Inferior parietal cortex (tissue), 1 donor: ENCODE measurements at regions not wholly inside any gene's neighbourhood (a gene's known extent, or its start where the extent isn't known, plus 50 kb on each side); places are given as distances from the start of the nearest gene placed in this dataset.
"Not testable (repeated sequence)": the region's sequence is repeated elsewhere in the genome, so short reads cannot be mapped to it uniquely, and the experiment has no call there.

ENCODE experiments used
- DNase-seq: peaks from one replicate; pipeline ENCODE4 v3.0.0-alpha.2; 2016; ENCODE audit errors: extremely low spot score

DNA sequence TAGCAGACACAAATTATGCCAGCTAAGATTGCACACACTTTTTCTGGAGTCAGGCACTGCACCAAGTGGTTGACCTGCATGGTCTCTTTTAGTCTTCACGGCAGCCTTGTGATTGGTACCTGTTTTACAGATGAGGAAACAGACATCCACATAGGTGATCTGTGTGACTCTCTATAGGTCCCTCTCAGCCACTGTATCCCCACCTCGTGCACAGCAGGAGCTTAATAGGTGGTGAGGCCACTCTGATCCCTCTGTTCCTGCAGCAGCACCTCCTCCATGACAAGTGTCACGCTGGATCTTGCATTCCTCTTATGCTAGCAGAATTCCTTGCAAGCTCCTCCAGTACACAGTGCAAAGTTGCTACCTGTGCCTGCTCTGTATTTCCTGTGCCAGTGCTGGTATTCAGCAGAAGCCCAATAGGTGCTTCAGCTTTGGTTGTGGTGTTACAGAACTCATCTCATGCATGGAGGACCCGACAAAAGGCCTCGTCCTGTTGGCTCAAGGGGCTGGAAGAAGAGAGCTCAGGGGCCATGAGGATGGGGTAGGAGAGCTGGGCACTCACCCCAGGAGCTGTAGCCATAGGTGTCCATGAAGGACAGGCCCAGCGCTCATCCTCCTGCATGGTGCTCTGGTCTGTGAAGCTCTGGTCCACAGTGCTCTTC, 546.7 kb downstream of the PTPRU start:
- DNase-seq = no peak

GRCh38 chr1:29779146-29779545, 542.8 kb downstream of the PTPRU start:
- no peak for DNase-seq

DNA sequence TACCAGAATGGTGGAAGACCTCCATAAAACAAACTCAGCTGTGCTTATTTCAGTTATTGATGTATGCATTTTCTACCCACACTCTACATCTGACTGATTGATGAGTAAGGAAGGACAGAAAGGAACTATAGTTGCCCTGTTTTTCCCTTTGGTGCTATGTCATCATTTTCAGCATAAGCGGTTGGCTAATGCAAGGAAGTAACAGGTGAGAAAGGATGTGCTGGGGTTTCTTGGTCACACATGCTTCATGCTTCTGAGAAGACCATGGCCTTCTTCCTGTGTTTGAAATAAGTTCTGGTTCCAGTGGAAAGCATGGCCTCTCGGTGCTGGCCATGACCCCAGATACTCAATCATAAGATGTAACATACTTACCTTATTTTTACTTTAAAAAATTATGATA, 541.2 kb downstream of the PTPRU start:
- no peak for DNase-seq

- no peak for DNase-seq
Measured at GRCh38 chr1:29774355-29774754, 538.0 kb downstream of the PTPRU start.

DNA sequence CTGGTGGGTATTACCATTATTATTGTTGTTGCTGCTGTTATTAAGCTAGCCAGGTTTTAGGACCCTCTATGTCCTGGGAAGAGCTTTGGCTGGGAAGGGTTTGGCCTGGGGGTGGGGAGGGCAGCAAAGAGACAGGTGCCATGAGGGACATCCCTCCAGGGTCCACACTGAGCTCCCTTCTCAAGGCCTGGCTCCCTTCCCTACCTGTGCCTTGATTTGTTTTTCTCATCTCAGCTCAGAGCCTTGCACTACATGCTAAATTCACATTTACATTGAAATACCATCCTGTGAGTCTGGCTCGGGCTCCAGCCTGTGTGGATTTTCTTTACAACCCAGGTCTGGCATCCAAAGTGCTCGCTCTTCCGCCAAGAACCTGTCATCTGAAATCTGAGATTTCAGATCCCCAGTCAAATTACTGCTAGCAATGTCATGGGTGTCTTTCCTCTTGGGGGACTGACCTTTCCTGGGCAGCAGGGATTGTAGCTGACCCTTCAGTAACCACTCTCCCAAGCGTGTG, 536.3 kb downstream of the PTPRU start:
- no peak for DNase-seq

- DNase-seq = no peak
Measured at GRCh38 chr1:29767769-29768425, 531.6 kb downstream of the PTPRU start.

DNA sequence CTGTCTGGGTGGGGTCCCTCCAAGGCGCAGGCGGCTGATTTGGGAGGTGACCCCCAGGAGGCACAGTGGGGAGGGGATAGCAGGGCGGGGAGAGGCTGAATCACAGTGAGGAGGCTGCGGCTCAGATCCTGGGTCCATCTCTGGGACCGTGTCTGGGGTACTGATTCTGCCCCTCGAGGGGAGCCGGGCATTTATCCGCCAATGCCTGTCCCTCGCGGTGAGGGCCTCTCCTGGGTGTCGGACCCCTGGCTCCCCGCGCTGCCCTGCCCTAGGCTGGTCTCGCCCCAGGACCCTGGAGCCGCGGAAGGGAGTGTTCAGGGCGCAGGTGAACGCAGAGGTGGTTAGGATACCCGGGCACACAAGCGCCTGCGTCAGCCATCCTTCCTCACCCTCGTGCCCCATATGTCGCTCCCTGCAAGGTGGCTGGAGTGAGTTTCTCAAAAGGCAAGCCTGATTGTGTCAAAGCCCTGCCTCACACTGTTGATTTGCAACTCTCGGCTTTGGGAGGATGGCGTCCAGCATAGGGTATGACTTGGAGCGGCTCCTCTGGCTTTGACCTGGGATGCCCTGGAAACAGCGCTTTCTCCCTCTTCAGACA, 530.9 kb downstream of the PTPRU start:
- DNase-seq = no peak

DNA sequence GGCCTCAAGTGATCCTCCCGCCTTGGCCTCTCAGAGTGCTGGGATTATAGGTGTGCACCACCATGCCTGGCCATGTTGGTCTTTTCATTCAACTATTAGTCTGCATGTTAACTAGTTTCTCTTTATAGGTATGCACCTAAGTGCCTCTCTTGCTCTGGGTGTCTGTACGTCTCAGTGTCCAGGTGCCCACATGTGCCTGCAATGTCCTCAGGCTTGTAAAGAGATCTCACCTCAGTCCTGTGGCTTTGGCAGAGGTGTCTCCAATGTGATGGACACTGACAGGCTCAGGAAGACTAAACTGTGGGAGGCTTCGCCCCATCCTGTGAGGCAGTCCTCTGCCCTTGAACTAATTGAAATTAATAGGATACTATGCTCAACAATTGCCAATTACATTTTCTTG, 526.3 kb downstream of the PTPRU start:
- DNase-seq = no peak

DNA sequence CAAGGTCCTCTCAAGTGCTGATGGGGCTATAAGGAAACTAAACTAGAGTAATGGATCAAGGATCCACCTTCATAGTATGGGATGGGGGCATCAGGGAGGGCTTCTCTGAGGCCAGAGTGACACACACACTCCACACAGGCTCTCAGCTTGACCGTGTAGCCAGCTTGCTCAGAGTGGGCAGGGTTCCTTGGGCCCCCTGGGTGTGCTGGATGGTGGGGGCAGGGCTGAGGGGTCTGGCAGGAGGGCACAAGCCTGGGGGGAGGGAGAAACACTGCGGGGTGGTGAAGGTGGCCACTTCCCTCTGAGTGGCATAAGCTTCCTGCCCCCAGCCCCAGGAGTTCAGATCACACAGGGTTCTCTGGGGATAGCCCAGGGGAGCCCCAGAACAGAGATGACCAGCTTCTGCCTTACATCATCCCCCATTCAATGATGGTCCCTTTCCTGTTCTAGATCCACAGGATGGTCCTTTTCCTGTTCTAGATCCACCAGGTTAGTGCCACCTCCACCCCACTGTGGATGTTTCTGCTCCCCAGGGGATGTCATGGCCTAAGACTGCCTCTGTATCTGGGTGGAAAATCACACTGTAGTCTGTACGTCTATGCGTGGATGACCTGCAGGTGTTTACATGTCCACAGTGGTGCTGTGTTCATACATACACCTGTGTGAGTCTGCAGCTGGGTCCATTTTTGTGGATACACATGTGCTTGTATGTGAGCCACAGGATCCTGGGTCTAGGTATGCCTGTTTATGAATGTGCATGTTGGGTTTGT, 525.0 kb downstream of the PTPRU start:
- DNase-seq = no peak

GRCh38 chr1:29760067-29760564, 523.8 kb downstream of the PTPRU start:
- DNase-seq = no peak

- no peak for DNase-seq
Measured at GRCh38 chr1:29758781-29759499, 522.6 kb downstream of the PTPRU start.

DNA sequence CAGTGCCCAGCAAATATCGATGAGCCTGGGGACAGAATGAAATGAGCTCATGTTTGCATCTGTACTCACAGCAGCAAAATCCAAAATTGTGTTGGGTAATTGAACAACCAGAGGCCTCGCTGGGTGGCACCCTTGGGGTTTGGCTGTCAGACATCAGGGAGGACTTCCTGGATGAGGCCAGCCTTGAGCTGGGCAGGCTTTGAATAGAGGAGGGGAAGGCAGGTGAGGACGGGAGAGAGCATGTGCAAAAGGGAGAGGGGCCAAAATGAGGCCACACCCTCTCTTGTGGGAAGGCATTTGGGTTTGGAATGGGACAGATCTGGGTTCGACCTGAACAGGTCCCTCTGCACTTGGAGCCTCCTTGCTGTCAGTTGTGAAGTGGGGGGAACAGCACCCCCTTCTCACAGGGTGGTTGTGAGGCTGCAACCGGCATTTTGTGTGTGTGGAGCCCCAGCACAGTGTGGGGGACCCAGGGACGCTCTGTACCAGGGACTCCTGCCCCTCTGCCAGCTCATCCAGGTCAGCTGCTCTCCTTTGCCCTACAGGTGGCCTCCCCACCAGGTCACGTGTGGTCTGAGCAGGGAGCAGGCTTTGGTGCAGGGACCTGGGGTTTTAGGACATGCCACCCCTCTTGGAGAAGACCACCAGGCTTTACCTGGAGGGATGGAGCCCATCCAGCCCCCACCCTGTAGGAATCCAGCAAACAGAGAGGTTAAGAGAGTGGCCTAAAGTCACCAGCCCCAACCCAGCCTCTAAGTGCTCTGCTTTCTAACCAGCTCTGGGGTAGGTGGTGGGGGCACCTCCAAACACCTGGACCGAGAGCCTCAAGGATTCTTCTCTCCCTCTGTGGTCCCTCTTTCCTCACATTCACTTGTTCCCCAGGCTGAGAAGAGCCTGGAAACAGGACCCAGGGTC, 521.8 kb downstream of the PTPRU start:
- no peak for DNase-seq

DNA sequence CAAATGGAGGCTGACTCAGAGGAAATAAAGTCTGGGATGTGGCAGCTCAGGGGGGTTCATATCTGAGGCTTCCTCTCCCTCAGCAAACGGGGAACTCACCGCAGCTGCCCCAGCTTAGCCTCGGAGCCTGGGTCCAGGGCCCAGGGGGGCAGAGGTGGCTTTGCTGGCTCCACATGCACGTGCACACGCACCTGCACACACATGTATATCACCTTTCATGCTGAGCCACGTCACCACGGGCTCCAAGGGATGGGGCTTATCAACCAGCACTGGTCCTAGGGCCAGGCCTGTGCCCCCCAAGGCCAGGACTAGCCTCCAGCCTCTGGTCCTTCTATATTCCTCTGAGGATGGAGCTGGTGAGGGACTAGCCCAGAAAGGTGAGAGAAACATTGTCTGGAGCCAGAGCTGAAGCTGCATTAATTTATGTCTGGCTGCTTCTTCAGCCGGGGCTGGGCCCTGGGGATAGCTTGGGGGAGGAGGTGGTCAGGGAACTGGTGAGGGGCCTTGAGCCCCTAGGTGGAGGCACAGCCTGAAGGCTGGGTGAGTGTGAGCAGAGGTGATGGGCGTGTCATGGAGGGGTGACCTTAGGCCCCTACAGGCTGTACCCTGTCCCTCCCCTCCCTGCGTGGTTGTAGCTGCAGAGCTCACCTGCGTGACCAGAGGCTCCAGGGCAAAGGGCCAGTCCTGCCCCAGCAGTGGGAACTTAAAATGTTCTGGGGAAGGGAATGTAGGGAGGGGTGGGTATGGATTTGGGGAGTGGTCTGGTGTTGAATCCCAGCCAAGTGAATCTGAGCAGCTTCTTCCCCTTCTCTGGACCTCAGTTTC, 520.8 kb downstream of the PTPRU start:
- DNase-seq = no peak

GRCh38 chr1:29756498-29756897, 520.2 kb downstream of the PTPRU start:
- DNase-seq = no peak

GRCh38 chr1:29756085-29756484, 519.8 kb downstream of the PTPRU start:
- DNase-seq = no peak

GRCh38 chr1:29755412-29756015, 519.2 kb downstream of the PTPRU start:
- not testable (repeated sequence) for DNase-seq

DNA sequence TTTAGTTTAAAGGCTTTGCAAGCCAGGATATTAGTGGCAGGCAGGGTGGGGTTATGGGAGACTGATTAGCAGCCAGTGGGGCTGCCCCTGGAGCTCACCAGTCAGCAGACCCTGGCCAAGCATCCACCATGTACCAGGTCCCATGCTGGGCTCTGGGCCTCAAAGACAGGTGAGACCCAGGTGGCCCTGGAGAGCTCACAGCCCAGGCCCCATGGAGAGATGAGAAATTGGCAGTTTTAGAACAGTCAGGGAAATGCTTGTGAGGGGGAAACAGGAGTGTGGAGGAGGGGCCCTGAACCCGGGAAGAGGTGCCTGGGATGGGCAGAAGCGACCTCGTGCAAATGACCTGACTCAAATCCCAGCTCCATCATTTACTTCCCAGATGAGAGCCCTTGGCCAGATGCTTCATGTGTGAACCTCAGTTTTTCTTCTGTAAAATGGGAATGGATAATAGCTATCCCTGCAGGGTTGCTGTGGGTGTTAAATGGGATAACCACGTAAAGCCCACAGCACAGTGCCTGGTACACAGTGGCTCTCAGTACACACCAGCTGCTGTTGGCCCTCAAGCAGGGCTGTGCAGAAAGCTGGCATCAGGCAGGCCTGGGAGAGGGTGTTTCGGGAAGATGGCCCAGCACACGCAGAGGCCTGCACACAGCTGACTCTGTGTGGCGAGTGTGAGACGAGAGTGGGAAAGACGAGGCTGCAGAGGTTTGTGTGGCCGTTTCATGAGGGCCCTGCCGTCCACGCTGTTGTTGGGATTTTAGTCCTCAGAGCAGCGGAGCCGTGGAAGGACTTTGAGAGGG, 518.5 kb downstream of the PTPRU start:
- DNase-seq = no peak
